ENCODE measurements at regions not wholly inside any gene's neighbourhood (a gene's known extent, or its start where the extent isn't known, plus 50 kb on each side); places are given as distances from the start of the nearest gene placed in this dataset.

- no peak for TF ChIP-seq POLR2A (IDR thresholded peaks at IDR 0.05; ENCODE audit: low read depth)
- TF ChIP-seq, protein P1, sequence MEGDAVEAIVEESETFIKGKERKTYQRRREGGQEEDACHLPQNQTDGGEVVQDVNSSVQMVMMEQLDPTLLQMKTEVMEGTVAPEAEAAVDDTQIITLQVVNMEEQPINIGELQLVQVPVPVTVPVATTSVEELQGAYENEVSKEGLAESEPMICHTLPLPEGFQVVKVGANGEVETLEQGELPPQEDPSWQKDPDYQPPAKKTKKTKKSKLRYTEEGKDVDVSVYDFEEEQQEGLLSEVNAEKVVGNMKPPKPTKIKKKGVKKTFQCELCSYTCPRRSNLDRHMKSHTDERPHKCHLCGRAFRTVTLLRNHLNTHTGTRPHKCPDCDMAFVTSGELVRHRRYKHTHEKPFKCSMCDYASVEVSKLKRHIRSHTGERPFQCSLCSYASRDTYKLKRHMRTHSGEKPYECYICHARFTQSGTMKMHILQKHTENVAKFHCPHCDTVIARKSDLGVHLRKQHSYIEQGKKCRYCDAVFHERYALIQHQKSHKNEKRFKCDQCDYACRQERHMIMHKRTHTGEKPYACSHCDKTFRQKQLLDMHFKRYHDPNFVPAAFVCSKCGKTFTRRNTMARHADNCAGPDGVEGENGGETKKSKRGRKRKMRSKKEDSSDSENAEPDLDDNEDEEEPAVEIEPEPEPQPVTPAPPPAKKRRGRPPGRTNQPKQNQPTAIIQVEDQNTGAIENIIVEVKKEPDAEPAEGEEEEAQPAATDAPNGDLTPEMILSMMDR (IDR thresholded peaks at IDR 0.05): no peak
These were observed 1018.7 kb downstream of the AACS start for GRCh38 chr12:126083926-126084325.
